HG02870 (cell line): ENCODE measurements at regions not wholly inside any gene's neighbourhood (a gene's known extent, or its start where the extent isn't known, plus 50 kb on each side); places are given as distances from the start of the nearest gene placed in this dataset.
"Not testable (repeated sequence)": the region's sequence is repeated elsewhere in the genome, so short reads cannot be mapped to it uniquely, and the experiment has no call there.

Experiments
- ATAC-seq: cut with Tn5 transposase; IDR thresholded peaks from one replicate; pipeline ENCODE4 v1.9.1; 2021; ENCODE audit warnings: mild to moderate bottlenecking, moderate library complexity; ENCODE audit not compliant: unreplicated experiment

DNA sequence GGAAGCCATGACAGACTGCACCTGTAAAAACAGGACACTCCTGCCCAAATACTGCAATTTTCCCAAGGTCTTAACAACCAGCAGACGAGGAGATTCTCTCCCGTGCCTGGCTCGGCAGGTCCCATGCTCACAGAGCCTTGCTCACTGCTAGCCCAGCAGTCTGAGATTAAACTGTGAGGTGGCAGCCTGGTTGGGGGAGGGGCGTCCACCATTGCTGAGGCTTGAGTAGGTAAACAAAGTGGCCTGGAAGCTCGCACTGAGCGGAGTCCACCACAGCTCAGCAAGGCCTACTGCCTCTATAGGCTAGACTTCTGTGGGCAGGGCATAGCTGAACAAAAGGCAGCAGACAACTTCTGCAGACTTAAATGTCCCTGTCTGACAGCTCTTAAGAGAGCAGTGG, 80.3 kb downstream of the ANXA5 start:
- ATAC-seq, result not testable (repeated sequence)

DNA sequence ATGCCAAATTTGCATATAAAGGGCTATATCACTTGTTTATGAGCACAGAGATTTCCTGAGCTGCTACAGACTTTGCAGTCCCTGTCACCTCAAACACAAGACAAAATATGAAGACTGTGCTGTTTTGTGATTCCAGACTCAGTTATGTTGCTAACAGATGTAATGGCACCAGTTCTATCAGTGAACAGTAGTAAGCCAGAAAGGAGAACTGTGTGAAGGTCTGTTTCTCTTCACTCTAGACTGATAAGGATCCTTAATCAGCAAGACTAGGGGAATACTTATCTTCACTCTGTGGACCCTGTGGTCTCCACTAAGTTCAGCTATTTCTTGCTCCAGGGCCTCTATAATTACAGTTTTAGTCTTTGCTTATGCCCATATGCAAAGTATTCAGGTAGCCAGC, 82.7 kb downstream of the ANXA5 start:
- ATAC-seq, result no peak

DNA sequence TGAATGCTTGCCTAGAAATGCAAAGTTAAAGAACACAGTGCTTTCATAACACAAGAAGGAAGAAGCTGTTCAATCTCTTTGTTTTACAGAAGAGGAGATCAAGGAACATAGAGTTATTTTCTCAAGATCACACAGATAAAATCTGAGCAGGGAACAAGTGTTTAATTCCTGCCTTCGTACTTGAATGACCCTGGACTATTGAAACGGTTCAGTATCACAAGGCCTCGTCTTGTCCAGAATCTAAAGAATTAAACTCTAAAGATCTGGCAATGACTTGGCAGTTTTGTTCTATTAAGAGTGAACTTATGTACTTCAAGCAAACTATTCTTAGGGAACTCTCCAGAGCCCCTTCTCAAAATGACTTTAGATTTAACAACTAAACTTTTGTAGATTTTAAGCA, 97.7 kb downstream of the ANXA5 start:
- ATAC-seq, result no peak

DNA sequence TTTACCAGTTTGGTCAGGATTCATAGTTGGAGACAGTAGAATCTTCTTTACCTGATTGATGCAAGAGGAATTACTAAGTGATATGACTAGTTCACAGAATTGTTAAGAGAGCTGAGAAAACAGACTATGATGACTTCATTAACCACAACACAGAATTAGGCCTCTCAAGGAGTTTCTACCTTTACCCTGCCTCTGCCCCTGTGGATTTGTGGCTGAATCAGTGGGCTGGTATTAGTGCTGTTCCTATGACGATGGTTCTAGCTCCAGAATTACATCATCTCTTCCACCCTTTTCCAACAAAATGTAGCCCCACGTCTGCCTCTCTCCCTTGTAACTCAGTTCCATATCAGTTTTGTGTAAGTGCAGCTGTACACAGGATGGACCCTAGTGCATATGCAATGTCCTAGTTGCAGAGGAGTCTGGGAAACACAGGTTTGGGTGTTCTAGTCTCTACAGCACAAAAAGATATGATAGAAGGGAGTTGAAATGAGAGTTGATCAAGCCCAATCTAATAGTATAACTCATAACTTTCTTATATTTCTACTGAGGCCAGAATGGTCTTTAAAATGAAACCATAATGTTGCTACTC, 99.3 kb downstream of the ANXA5 start:
- peak; percentile 65 for ATAC-seq

DNA sequence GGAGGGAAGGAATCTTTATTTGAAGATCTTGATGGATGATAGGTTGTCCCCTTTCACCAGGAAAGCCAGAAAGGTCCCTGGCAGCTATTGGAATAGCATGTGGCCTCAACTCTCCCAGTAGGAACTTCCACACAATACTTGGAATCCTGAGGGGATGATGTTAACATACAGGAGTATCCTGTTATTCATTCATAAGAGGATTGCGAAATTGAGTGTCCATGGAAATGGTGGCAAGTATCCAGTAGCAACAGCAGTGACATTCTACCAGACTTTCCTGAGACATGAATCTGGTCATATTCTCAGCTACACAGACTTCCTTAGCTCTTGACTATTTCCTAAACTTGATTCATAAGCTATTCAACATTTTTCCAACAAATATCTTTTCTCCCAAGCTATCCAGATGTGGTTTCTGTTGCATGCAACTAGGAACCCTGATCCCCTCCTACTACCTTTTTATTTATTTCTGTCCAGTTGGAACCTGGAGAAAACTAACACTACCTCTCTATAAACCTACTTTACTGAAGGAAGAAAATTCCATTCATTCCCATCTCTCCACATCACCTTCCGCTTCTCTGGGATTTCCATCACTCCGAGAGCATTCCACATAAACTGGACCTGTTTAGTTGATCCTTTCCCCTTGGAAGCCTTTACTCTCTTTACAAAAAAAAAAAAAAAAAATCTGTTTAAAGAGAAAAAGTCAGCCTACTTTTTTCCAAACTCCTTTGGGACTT, 101.8 kb downstream of the ANXA5 start:
- no peak for ATAC-seq

DNA sequence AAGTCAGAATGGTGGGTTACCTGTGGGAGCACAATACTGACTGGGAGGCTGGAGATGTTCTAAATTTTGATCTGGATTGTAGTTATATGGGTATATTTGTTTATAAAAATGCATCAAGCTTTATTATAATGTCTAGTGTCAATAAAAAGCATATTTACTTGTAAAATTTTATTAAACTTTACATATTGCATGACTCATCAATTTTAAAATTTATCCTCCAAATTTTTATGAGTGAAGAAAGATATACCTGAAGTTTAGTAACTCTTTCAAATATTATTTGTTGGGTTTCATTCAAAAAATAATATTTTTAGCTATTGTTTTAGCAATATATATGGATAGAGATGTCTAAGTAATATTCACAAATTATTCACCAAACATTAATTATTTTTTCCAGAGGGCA, 103.0 kb downstream of the ANXA5 start:
- ATAC-seq, result no peak

DNA sequence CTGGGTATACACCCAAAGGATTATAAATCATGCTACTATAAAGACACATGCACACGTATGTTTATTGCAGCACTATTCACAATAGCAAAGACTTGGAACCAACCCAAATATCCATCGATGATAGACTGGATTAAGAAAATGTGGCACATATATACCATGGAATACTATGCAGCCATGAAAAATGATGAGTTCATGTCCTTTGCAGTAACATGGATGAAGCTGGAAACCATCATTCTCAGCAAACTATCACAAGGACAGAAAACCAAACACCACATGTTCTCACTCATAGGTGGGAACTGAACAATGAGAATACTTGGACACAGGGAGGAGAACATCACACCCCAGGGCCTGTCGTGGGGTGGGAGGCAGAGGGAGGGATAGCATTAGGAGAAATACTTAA, 104.5 kb downstream of the ANXA5 start:
- not testable (repeated sequence) for ATAC-seq

DNA sequence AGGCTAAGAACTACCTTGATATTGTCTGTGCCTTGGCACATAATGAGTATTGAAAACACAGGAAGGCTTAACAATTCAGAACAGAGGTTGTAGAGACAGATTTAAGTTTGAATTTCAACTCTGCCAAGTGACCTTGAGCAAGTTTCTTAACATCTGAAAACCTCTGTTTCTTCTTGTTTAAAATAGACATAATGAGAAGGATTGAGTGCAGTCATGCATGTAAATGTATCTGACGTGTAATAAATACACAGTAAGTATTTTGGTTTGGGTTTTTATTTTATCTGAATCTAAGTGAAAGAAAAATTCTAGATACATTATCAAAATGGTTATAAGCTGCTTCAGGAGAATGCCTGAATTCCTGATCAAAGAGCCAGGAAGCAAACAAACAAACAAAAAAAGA, 111.9 kb downstream of the ANXA5 start:
- no peak for ATAC-seq

DNA sequence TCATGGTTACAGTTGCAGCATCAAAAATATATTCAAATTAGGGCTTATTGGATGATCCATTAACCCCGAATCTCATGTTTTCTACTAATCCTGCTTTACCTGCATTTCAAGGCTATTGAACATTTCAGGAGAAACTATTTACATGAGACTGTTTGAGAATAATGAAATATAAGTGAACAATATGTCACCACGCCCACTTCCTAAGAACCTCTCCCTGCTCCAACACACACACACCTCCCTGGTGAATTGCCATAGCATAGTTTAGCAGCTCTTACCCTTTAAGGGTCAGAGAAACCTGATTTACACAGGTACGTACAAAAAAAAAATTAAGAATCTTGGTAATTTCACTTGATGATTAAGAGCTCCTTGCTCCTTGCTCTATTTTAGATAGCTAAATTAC, 113.4 kb downstream of the ANXA5 start:
- no peak for ATAC-seq

DNA sequence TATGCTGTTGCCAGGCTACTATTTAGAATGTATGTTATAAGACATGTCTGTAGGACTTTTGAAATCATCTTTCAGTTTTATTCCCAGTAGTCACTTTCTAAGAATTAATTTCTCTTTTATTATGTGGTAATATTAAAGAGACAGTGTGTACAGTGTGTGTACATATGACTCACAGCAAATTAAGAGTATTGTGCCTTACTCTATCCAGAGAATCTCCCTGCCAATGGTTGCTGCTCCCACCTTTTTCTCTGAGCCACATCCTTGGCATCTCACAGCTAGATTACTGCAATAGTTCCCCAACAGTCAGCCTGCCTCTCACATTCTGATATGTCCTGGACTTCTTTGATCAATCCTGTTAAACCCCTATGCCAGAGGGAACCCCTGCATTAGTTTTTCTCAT, 114.5 kb downstream of the ANXA5 start:
- ATAC-seq, result no peak

DNA sequence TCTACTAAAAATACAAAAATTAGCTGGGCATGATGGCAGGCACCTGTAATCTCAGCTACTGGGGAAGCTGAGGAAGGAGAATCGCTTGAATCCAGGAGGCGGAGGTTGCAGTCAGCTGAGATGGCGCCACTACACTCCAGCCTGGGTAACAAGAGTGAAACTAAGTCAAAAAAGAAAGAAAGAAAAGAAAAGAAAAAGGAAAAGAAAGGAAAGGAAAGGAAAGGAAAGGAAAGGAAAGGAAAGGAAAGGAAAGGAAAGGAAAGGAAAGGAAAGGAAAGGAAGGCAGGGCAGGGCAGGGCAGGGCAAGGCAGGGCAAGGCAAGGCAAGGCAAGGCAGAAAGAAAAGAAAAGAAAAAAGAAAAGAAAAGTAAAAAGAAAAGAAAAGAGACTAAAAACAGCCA, 121.4 kb downstream of the ANXA5 start:
- ATAC-seq, result not testable (repeated sequence)

DNA sequence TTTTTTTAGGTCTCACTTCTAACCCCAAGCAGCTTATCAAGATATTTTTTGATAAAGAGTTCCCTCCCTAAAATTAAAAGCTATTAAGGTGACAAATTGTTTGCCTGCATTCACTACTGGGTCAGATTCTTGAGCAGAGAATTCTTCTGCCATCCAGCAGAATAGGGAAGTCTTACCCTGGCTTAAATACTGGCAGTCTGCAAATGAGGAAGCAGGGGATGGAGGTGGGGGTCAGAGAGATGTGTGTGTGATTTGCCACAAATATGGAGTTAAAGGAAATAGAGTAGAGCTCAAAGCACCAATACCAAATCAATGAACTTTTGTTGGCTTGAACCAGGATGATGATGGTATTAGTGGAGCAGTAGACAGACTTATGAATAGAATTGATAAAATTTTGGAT, 122.2 kb downstream of the ANXA5 start:
- no peak for ATAC-seq

DNA sequence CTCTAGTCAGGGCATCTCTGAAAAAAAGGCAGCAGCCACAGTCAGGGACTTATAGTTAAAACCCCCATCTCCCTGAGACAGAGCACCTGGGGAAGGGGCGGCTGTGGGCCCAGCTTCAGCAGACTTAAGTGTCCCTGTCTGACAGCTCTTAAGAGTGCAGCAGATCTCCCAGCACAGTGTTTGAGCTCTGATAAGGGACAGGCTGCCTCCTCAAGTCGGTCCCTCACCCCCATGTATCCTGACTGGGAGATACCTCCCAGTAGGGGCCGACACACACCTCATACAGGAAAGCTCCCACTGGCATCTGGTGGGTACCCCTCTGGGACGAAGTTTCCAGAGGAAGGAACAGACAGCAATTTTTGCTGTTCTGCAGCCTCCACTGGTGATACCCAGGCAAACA, 129.0 kb downstream of the ANXA5 start:
- no peak for ATAC-seq

DNA sequence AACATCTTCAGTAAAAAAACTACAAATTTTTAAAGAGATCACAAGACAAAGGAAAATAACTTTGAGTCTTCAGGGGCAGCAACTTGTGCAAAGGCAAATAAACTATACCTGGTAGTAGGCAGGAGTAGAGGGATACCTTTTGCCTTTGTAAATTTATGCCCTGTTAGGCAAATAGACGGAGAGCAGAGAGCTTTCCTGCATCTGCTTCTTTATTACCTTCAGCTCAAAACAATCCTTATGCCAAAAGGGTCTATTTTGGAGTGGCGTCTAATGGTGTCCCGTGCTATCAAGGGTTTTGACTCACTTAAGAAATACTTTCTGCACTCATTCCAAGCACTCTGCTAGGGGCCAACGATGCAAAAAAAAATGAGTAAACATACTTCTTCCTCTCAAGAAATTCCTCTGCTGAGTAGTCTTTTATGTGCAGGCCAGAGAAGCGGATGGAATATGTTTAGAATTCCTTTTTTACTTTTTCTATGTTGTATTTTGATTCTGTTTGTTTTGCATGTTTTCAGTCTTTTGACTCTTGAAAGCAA, 131.9 kb downstream of the ANXA5 start:
- no peak for ATAC-seq

DNA sequence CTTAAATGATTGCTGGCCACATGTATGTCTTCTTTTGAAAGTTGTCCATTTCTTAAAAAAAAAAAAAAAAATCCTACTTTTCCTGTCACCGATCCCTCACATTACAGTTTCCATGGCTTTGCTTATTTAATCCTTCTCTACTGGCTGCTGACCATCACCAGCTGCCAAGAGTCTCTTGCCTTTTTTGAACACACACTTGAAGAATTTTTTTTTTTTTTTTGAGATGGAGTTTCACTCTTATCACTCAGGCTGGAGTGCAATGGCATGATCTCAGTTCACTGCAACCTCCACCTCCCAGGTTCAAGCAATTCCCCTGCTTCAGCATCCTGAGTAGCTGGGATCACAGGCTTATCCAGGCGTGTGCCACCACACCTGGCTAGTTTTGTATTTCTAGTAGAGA, 134.0 kb downstream of the ANXA5 start:
- no peak for ATAC-seq

DNA sequence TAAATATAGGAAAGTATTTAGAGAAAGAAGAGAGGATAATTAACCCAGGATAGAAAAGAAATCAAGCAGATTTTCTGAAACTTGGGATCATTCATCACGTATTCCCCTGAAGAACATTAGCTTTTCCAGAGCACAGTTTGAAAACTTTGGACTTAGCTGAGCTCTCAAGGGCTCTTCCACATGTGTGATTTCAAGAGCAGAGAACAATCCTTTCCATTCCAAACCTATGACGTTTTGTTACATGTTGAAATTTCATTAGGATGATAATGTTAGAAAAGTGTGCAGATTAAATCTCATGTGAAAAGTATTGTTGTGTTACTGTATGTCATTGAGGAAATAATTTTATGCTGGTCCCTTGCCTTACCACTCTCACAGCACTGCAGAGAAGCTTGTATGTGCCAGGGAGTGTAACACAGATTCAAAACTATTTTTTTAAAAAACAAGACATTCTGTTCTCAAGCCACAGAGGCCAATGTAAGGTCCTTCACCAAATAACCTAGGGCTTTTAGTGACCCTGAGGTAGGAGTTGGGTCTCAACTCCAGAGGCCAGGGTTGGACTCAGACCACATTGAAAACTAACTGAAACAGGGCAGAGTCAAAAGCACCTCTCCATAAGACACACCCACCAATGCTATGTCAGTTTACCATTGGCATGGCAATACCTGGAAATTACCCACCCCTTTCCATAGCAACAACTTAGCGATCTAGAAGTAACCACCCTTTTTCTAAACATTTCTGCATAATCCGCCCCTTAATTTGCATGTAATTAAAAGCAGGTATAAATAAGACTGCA, 141.3 kb downstream of the ANXA5 start:
- no peak for ATAC-seq

DNA sequence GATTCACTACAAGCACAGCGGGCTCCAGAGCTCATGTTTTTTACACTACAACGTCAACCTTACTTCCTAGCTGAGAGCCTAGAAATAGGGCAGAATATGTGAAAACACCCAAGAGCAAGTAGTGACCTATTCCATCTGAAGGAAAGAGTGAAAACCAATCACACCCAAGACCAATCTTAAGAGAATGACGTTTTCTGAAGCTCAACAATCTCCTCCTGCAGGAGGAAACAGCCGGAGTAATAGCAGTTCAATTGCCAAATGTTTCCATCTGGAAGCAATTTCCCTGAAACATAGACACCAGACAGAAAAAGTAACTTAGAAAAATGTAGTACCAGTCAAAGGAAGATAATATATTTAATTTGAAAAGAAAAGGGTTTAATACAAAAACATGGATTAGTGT, 142.4 kb downstream of the ANXA5 start:
- ATAC-seq, result no peak

DNA sequence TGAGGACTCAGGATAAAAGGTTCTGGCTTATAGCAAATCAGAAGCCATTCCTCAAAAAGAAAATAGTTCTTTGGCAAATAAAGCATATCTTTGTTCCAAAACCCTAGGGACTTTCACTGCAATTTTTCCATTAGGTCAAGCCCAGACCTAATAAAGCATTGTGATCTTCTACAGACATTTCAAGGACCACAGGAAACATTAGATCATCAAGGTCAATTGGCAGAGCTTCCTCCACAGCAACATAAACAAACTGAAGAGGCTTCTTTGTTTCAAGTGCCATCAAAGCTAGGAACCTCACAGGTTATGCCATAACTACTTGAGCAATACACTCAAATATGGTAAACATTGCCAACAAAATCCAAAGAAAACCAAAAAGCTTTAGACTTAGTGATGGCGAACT, 144.9 kb downstream of the ANXA5 start:
- no peak for ATAC-seq

DNA sequence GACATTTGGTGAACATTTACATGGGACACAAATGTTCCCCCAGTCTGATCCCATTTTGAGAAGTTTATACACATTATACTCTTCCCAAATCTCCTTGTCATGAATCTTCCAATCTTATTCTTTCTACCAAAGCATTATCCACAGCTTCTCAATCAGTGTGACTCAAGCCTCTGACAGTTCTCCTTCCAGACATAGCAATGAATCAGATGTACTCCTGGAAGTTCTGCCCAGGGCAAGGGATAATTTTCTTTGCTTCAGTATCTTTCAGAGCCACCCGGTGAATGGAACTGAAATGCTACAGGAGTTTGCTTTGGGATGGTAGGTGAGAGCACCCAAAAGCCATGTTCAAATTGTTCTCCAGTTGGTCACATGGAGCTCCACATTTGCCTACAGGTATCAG, 145.5 kb downstream of the ANXA5 start:
- ATAC-seq, result no peak

DNA sequence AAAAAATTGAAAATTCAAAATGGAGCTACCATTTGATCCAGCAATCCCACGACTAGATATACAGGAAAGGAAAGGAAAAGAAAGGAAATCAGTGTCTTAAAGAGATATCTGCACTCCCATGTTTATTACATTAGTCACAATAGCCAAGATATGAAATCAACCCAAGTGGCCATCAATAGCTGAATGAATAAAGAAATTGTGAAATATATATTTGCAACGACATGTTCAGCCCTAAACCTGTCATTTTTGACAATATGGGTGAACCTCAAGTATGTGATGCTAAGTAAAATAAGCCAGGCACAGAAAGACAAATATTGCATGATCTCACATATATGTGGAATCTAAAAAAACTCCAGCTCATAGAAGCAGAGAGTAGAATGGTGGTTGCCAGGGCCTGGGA, 155.1 kb downstream of the ANXA5 start:
- no peak for ATAC-seq

DNA sequence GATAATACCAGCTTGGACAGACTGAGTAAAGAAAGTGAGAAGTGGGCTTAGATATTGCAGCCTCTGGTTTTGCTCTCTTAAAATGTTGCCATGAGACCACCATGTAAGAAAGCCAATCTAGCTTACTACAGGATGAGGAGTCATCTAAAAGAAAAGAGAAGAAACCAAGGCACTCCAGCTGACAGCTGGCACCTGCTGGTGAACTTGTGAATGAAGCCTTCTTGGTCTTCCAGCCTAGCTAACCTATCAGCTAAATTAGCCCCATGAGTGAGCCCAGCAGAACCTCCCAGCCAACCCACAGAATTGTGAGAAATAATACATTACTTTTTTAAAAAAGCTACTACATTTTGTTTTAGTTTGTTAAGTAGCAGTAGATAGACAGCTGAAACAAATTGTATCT, 154.5 kb upstream of the QRFPR start:
- no peak for ATAC-seq

DNA sequence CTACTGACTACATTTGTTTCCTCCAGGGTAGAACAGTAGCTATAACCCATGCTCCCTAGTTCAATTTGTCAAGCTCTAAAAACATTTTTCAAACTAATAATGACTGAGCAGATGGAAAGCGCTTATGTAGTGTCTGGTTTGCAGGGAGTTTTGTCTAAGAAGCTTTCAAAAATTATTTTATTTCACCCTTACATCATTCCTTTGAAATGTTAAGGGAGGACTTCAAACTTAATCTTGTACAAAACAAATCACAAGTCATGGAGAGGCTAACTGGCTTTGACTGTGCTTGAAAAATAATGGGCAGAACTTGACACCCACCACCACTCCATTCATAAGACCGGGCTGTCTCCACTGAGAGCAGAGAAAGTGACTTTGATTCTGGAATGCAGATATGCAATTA, 153.4 kb upstream of the QRFPR start:
- no peak for ATAC-seq
